HEK293 (cell line): ENCODE measurements at regions not wholly inside any gene's neighbourhood (a gene's known extent, or its start where the extent isn't known, plus 50 kb on each side); places are given as distances from the start of the nearest gene placed in this dataset.

ENCODE experiments used
- CTCF ChIP-seq: fragments of 450-650 bp; formaldehyde crosslinking; IDR thresholded peaks from 2 replicates; pipeline ENCODE4 v1.5.1; 2016; ENCODE audit warnings: missing biosample characterization, missing genetic modification characterization
- ZBTB17 ChIP-seq: fragments of 450-650 bp; formaldehyde crosslinking; IDR thresholded peaks from 2 replicates; pipeline ENCODE4 v1.5.1; 2016; ENCODE audit warnings: missing biosample characterization, missing genetic modification characterization
- ZNF324 ChIP-seq: fragments of 450-650 bp; formaldehyde crosslinking; IDR thresholded peaks from 2 replicates; pipeline ENCODE4 v1.5.1; 2016; ENCODE audit warnings: missing biosample characterization, missing genetic modification characterization
- ZNF501 ChIP-seq: fragments of 450-650 bp; formaldehyde crosslinking; IDR thresholded peaks from 2 replicates; pipeline ENCODE4 v1.5.1; 2016; ENCODE audit warnings: missing biosample characterization, missing genetic modification characterization
- ZNF792 ChIP-seq: fragments of 450-650 bp; formaldehyde crosslinking; IDR thresholded peaks from 2 replicates; pipeline ENCODE4 v1.5.1; 2016; ENCODE audit warnings: missing biosample characterization, missing genetic modification characterization
- TF ChIP-seq, protein P1 (sequence below): fragments of 450-650 bp; formaldehyde crosslinking; IDR thresholded peaks from 2 replicates; pipeline ENCODE4 v1.5.1; 2016; ENCODE audit warnings: missing biosample characterization, missing genetic modification characterization, low read depth

GRCh38 chr2:167844714-167845530, 402.5 kb downstream of the STK39 start:
- TF ChIP-seq ZNF324 (tag by site-specific recombination) (no peak), ZNF501 (tag by site-specific recombination) (no peak), ZNF792 (no peak), CTCF (tag by site-specific recombination) (no peak), ZBTB17 (tag by site-specific recombination) (no peak)
- TF ChIP-seq, protein P1, sequence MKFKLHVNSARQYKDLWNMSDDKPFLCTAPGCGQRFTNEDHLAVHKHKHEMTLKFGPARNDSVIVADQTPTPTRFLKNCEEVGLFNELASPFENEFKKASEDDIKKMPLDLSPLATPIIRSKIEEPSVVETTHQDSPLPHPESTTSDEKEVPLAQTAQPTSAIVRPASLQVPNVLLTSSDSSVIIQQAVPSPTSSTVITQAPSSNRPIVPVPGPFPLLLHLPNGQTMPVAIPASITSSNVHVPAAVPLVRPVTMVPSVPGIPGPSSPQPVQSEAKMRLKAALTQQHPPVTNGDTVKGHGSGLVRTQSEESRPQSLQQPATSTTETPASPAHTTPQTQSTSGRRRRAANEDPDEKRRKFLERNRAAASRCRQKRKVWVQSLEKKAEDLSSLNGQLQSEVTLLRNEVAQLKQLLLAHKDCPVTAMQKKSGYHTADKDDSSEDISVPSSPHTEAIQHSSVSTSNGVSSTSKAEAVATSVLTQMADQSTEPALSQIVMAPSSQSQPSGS: no peak
